HEK293T (cell line): ENCODE measurements at regions not wholly inside any gene's neighbourhood (a gene's known extent, or its start where the extent isn't known, plus 50 kb on each side); places are given as distances from the start of the nearest gene placed in this dataset.
"Not testable (repeated sequence)": the region's sequence is repeated elsewhere in the genome, so short reads cannot be mapped to it uniquely, and the experiment has no call there.

Experiments used
- CTCF ChIA-PET: fragments of 350-600 bp; formaldehyde crosslinking; extraction: SDS; loops from one replicate; lab custom pipeline; 2021; ENCODE audit warnings: antibody characterized with exemption, inconsistent platforms; lab: Yijun Ruan, JAX
- POLR2A ChIA-PET: fragments of 350-600 bp; formaldehyde crosslinking; extraction: SDS; loops from one replicate; lab custom pipeline; 2020; ENCODE audit warnings: antibody characterized with exemption, inconsistent platforms; lab: Yijun Ruan, JAX
- DNase-seq: peaks from one replicate; pipeline ENCODE4 v3.0.0; 2012; ENCODE audit warnings: mixed read lengths; ENCODE audit errors: extremely low spot score
- ARNT ChIP-seq: fragments of 450-650 bp; IDR thresholded peaks from 2 replicates; pipeline ENCODE4 v1.6.1; 2017; ENCODE audit warnings: mild to moderate bottlenecking
- BHLHE40 ChIP-seq: fragments of 450-650 bp; IDR thresholded peaks from 2 replicates; pipeline ENCODE4 v1.6.1; 2016; ENCODE audit warnings: mild to moderate bottlenecking, moderate library complexity, borderline replicate concordance
- CTBP1 ChIP-seq: fragments of 450-650 bp; IDR thresholded peaks from 2 replicates; pipeline ENCODE4 v1.6.1; 2016; ENCODE audit warnings: borderline replicate concordance
- ELF4 ChIP-seq: fragments of 450-650 bp; IDR thresholded peaks from 2 replicates; pipeline ENCODE4 v1.6.1; 2017; ENCODE audit warnings: antibody characterized with exemption
- FOXA1 ChIP-seq: fragments of 450-650 bp; IDR thresholded peaks from 2 replicates; pipeline ENCODE4 v1.6.1; 2016; ENCODE audit warnings: mild to moderate bottlenecking
- FOXK2 ChIP-seq: fragments of 450-650 bp; IDR thresholded peaks from 2 replicates; pipeline ENCODE4 v1.6.1; 2016; ENCODE audit warnings: mild to moderate bottlenecking
- FOXM1 ChIP-seq: fragments of 450-650 bp; IDR thresholded peaks from 2 replicates; pipeline ENCODE4 v1.6.1; 2017; ENCODE audit warnings: mild to moderate bottlenecking, borderline replicate concordance
- HDGF ChIP-seq: fragments of 450-650 bp; IDR thresholded peaks from 2 replicates; pipeline ENCODE4 v1.6.1; 2017; ENCODE audit warnings: antibody characterized with exemption, borderline replicate concordance
- L3MBTL2 ChIP-seq: fragments of 450-650 bp; conservative IDR thresholded peaks from 2 replicates; pipeline ENCODE4 v1.6.1; 2016; ENCODE audit warnings: mild to moderate bottlenecking
- LEF1 ChIP-seq: fragments of 450-650 bp; IDR thresholded peaks from 2 replicates; pipeline ENCODE4 v1.6.1; 2017; ENCODE audit warnings: mild to moderate bottlenecking, borderline replicate concordance
- NFRKB ChIP-seq: fragments of 450-650 bp; IDR thresholded peaks from 2 replicates; pipeline ENCODE4 v1.6.1; 2016; ENCODE audit warnings: mild to moderate bottlenecking, moderate library complexity
- PKNOX1 ChIP-seq: fragments of 450-650 bp; IDR thresholded peaks from 2 replicates; pipeline ENCODE4 v1.6.1; 2016
- SP1 ChIP-seq: fragments of 450-650 bp; IDR thresholded peaks from 2 replicates; pipeline ENCODE4 v1.6.1; 2017
- SUZ12 ChIP-seq: fragments of 450-650 bp; IDR thresholded peaks from 2 replicates; pipeline ENCODE4 v1.6.1; 2016; ENCODE audit warnings: mild to moderate bottlenecking
- TARDBP ChIP-seq: fragments of 450-650 bp; IDR thresholded peaks from 2 replicates; pipeline ENCODE4 v1.6.1; 2016
- ZNF384 ChIP-seq: fragments of 450-650 bp; IDR thresholded peaks from 2 replicates; pipeline ENCODE4 v1.6.1; 2016

GRCh38 chr4:132437117-132437516, 712.0 kb upstream of the PCDH10 start:
- POLR2A ChIA-PET, result no interaction called here
- CTCF ChIA-PET, result no interaction called here
- DNase-seq, result no peak
- TF ChIP-seq TARDBP (no peak), HDGF (no peak), L3MBTL2 (no peak), ELF4 (no peak), ARNT (no peak), NFRKB (no peak), LEF1 (no peak), SUZ12 (no peak), SP1 (no peak)

GRCh38 chr4:132445386-132445785, 703.7 kb upstream of the PCDH10 start:
- POLR2A ChIA-PET, result no interaction called here
- CTCF ChIA-PET, result no interaction called here
- no peak for TF ChIP-seq ZNF384
- TF ChIP-seq LEF1, result no peak
- TF ChIP-seq TARDBP, result no peak
- TF ChIP-seq FOXK2, result no peak
- no peak for TF ChIP-seq SUZ12
- TF ChIP-seq SP1, result no peak
- no peak for TF ChIP-seq FOXA1
- no peak for TF ChIP-seq NFRKB
- TF ChIP-seq CTBP1, result no peak
- no peak for TF ChIP-seq ARNT
- TF ChIP-seq L3MBTL2, result no peak
- TF ChIP-seq ELF4, result no peak
- no peak for TF ChIP-seq PKNOX1
- TF ChIP-seq BHLHE40, result no peak
- no peak for DNase-seq

GRCh38 chr4:132457987-132458386, 691.1 kb upstream of the PCDH10 start:
- CTCF ChIA-PET, POLR2A ChIA-PET, DNase-seq: not testable (repeated sequence)

GRCh38 chr4:132479543-132479942, 669.6 kb upstream of the PCDH10 start:
- ChIA-PET CTCF (no interaction called here), POLR2A (no interaction called here)
- no peak for DNase-seq
- TF ChIP-seq TARDBP (no peak), FOXM1 (no peak), CTBP1 (no peak), ZNF384 (no peak), SUZ12 (no peak), FOXA1 (no peak), FOXK2 (no peak), ARNT (no peak), L3MBTL2 (no peak), SP1 (no peak), HDGF (no peak), NFRKB (no peak), BHLHE40 (no peak), PKNOX1 (no peak), LEF1 (no peak)

GRCh38 chr4:132488555-132488954, 660.5 kb upstream of the PCDH10 start:
- DNase-seq, result no peak
- ChIA-PET CTCF (no interaction called here), POLR2A (no interaction called here)
- no peak for TF ChIP-seq L3MBTL2
- TF ChIP-seq PKNOX1, result no peak
- no peak for TF ChIP-seq ARNT
- TF ChIP-seq TARDBP, result no peak
- no peak for TF ChIP-seq HDGF

GRCh38 chr4:132493476-132493875, 655.6 kb upstream of the PCDH10 start:
- POLR2A ChIA-PET, result no interaction called here
- no peak for TF ChIP-seq SP1
- TF ChIP-seq FOXK2, result no peak
- TF ChIP-seq ZNF384, result no peak
- TF ChIP-seq TARDBP, result no peak
- TF ChIP-seq NFRKB, result no peak
- TF ChIP-seq HDGF, result no peak
- TF ChIP-seq PKNOX1, result no peak
- no peak for TF ChIP-seq FOXM1
- no peak for TF ChIP-seq L3MBTL2
- no peak for TF ChIP-seq SUZ12
- CTCF ChIA-PET, result no interaction called here
- DNase-seq, result no peak

- POLR2A ChIA-PET, CTCF ChIA-PET, DNase-seq: not testable (repeated sequence)
Observed at GRCh38 chr4:132495267-132495812, 653.8 kb upstream of the PCDH10 start.
